ENCODE measurements at regions not wholly inside any gene's neighbourhood (a gene's known extent, or its start where the extent isn't known, plus 50 kb on each side); places are given as distances from the start of the nearest gene placed in this dataset.

DNA sequence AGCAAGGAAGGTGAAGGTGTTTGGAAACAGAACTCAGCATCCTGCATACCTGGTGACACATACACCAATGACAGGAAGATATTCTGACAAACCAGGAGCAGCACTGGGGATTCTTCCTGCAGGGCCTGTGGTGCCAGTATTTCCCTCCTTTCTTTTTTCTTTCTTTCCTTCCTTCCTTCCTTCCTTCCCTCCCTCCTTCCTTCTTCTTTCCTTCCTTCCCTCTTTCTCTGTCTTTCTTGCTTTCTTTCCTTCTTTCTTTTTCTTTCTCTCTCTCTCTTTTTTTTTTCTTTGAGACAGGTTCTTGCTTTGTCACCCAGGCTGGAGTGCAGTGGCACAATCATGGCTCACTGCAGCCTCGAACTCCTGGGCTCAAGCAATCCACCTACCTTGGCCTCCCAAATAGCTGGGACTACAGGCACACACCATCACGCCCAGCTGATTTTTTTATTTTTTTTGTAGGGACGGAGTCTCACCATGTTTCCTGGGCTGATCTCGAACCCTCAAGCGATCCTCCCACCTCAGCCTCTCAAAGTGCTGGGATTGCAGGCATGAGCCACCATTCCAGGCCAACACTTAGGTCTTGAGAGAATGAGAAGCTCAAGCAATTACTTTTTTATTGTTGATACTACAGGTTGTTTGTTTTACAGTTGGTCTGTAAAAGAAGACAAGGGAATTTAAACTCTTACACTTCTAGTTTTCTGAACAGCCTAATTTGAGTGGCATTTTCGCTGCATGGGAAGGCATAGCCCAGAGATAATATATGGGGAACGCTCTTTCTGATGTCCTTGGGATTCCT lies 54.7 kb upstream of the GATA6 start:
- in situ Hi-C loops (cut with MboI; ENCODE audit: low pct_ligation_motif_present in 1 of 4, low pct_unique_long_range_greater_than_20kb in 1 of 4, low sequenced_read_pairs in 3 of 4) (loop anchor here in 1 of 4 donors (25.0 kb wide), 1 partner anchor 102 kb away; no protein-coding TSS in a partner anchor), intact Hi-C loops (cut with DNase I; ENCODE audit: low total_unique reads) (no loop called here)
- WGBS, 2 donors (ENCODE audit: low coverage in 1 of 2): 55 to 62% methylated on average over 5 to 7 of the region's 7 CpGs
- no peaks in the 10 kb centered on the region for H3K9me3 ChIP-seq
- no peaks in the 10 kb centered on the region for H3K36me3 ChIP-seq
- TF ChIP-seq POLR2A (IDR thresholded peaks at IDR 0.05): no peak
- TF ChIP-seq, protein P1, sequence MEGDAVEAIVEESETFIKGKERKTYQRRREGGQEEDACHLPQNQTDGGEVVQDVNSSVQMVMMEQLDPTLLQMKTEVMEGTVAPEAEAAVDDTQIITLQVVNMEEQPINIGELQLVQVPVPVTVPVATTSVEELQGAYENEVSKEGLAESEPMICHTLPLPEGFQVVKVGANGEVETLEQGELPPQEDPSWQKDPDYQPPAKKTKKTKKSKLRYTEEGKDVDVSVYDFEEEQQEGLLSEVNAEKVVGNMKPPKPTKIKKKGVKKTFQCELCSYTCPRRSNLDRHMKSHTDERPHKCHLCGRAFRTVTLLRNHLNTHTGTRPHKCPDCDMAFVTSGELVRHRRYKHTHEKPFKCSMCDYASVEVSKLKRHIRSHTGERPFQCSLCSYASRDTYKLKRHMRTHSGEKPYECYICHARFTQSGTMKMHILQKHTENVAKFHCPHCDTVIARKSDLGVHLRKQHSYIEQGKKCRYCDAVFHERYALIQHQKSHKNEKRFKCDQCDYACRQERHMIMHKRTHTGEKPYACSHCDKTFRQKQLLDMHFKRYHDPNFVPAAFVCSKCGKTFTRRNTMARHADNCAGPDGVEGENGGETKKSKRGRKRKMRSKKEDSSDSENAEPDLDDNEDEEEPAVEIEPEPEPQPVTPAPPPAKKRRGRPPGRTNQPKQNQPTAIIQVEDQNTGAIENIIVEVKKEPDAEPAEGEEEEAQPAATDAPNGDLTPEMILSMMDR (IDR thresholded peaks at IDR 0.05): no peak
- no peak for TF ChIP-seq EP300 (IDR thresholded peaks at IDR 0.05; ENCODE audit: low read depth)
- TF ChIP-seq POLR2AphosphoS5 (IDR thresholded peaks at IDR 0.05): no peak
- H3K4me1 ChIP-seq: peaks cover 5 to 44% (median 21%) of the 10 kb centered on the region in 4 donors
- no peak overlapping the region for H3K4me3 ChIP-seq
- DNase-seq: no peak
- H3K27me3 ChIP-seq: no peaks in the 10 kb centered on the region
- H3K27ac ChIP-seq: peak overlapping the region; percentile 59 to 79 (median 68)

DNA sequence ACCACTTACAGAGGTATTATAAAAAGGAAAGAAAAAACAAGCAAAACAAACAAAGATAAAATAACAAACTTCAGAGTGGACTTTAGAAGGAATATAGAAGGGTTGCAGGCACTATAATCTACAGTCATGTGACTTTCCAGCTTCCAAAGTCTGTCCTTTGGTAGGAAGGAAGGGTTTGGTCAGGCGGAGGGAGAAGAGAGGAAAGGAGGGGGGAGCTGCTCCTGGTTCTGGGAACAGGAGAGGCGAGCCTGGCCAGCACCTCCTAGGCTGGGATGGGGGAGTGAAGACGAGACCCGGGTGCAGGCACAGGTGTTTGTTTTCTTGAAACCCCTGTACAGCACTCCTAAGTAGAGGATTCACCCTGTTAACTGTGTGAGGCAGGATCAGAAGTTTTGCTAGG lies 53.8 kb upstream of the GATA6 start:
- Histone ChIP-seq H3K27ac (peak overlapping the region; percentile 59 to 79 (median 68)), H3K27me3 (no peaks in the 10 kb centered on the region), H3K4me3 (no peak overlapping the region), H3K9me3 (no peaks in the 10 kb centered on the region), H3K36me3 (no peaks in the 10 kb centered on the region), H3K4me1 (peaks cover 5 to 38% (median 19%) of the 10 kb centered on the region in 4 donors)
- peak; percentile 58 for DNase-seq
- in situ Hi-C loops (cut with MboI; ENCODE audit: low pct_ligation_motif_present in 1 of 4, low pct_unique_long_range_greater_than_20kb in 1 of 4, low sequenced_read_pairs in 3 of 4) (loop anchor here in 1 of 4 donors (25.0 kb wide), 1 partner anchor 103 kb away; no protein-coding TSS in a partner anchor), intact Hi-C loops (cut with DNase I; ENCODE audit: low total_unique reads) (no loop called here)
- 11 to 24% methylated on average over 3 to 4 of the region's 4 CpGs for WGBS, 2 donors (ENCODE audit: low coverage in 1 of 2)
- TF ChIP-seq EP300 (IDR thresholded peaks at IDR 0.05; ENCODE audit: low read depth) (no peak), POLR2A (IDR thresholded peaks at IDR 0.05) (no peak), POLR2AphosphoS5 (IDR thresholded peaks at IDR 0.05) (no peak)
- TF ChIP-seq, protein P1 (IDR thresholded peaks at IDR 0.05): no peak

Small RNA genes lying in the stretch of these regions (small RNA-seq; reads per million reads assigned to genes)
- gene RNA5SP451: 0 to 0.28 (median 0.06) reads per million in 4 donors
